ENCODE measurements at regions not wholly inside any gene's neighbourhood (a gene's known extent, or its start where the extent isn't known, plus 50 kb on each side); places are given as distances from the start of the nearest gene placed in this dataset.
"Not testable (repeated sequence)": the region's sequence is repeated elsewhere in the genome, so short reads cannot be mapped to it uniquely, and the experiment has no call there.

DNA sequence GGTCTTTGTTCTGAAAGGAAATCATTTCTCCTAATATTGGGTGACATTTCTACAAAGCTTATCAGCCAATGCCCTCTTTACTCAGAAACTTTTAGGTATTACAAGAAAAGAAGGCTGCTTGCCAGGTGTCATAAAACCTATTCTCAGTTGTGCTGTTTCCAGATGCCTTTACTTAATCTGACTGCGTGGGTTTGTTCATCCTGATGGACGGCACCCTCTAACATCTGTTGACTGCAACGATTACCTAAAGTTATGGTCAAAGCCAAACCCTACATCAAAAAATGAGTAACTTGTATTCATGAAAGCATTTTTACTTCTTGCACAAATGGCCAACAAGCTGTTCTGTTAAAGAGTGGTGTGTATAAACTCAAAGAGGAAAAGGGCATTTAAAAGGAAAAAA lies 207.7 kb upstream of the PDZRN3 start:
- H3K36me3 ChIP-seq (ENCODE audit: control insufficient read depth, insufficient read depth, low read length) = no peaks in the 10 kb centered on the region
- no peak for DNase-seq (ENCODE audit: low read depth)

GRCh38 chr3:73828348-73828747 lies 203.6 kb upstream of the PDZRN3 start:
- DNase-seq (ENCODE audit: low read depth) = no peak
- Histone ChIP-seq H3K27me3 (ENCODE audit: control insufficient read depth, insufficient read depth, low read length) (no peaks in the 10 kb centered on the region), H3K36me3 (ENCODE audit: control insufficient read depth, insufficient read depth, low read length) (no peaks in the 10 kb centered on the region), H3K4me3 (ENCODE audit: low read depth, low read length) (no peak overlapping the region)
- TF ChIP-seq, protein P1, sequence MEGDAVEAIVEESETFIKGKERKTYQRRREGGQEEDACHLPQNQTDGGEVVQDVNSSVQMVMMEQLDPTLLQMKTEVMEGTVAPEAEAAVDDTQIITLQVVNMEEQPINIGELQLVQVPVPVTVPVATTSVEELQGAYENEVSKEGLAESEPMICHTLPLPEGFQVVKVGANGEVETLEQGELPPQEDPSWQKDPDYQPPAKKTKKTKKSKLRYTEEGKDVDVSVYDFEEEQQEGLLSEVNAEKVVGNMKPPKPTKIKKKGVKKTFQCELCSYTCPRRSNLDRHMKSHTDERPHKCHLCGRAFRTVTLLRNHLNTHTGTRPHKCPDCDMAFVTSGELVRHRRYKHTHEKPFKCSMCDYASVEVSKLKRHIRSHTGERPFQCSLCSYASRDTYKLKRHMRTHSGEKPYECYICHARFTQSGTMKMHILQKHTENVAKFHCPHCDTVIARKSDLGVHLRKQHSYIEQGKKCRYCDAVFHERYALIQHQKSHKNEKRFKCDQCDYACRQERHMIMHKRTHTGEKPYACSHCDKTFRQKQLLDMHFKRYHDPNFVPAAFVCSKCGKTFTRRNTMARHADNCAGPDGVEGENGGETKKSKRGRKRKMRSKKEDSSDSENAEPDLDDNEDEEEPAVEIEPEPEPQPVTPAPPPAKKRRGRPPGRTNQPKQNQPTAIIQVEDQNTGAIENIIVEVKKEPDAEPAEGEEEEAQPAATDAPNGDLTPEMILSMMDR (IDR thresholded peaks at IDR 0.05; ENCODE audit: insufficient read depth, low read length, poor library complexity, severe bottlenecking) = no peak

More for the DNA sequence above, 207.7 kb upstream of the PDZRN3 start:
- Histone ChIP-seq H3K4me3 (ENCODE audit: low read depth, low read length) (no peak overlapping the region), H3K27me3 (ENCODE audit: control insufficient read depth, insufficient read depth, low read length) (no peaks in the 10 kb centered on the region)
- TF ChIP-seq, protein P1 (IDR thresholded peaks at IDR 0.05; ENCODE audit: insufficient read depth, low read length, poor library complexity, severe bottlenecking) = no peak

DNA sequence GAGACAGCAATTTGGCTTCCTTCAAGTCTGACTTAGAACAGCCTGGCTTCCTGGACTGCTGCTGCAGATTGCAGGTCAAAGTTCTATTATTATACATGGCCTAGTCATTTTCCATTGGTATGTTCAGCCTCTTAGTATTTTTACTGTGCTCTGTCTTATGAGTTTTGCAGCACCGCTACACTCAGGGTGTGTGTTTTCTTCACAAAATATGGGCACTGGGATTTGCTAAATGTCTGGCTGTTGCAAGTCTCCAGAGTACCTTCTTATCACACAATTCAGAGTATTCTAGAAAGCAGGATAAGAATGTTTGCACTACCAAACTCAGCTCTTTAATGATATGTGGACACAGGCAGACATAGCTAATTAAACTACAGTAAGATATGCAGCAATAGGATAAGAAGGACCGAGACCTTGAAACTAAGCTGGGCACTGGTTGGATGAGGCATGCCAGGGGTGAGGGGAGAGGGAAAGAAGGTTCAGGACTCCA lies 203.0 kb upstream of the PDZRN3 start:
- Histone ChIP-seq H3K4me3 (ENCODE audit: low read depth, low read length) (no peak overlapping the region), H3K27me3 (ENCODE audit: control insufficient read depth, insufficient read depth, low read length) (no peaks in the 10 kb centered on the region), H3K36me3 (ENCODE audit: control insufficient read depth, insufficient read depth, low read length) (no peaks in the 10 kb centered on the region)
- TF ChIP-seq, protein P1 (IDR thresholded peaks at IDR 0.05; ENCODE audit: insufficient read depth, low read length, poor library complexity, severe bottlenecking) = no peak
- no peak for DNase-seq (ENCODE audit: low read depth)

- H3K36me3 ChIP-seq (ENCODE audit: control insufficient read depth, insufficient read depth, low read length) = no peaks in the 10 kb centered on the region
- TF ChIP-seq, protein P1 (IDR thresholded peaks at IDR 0.05; ENCODE audit: insufficient read depth, low read length, poor library complexity, severe bottlenecking) = no peak
- H3K27me3 ChIP-seq (ENCODE audit: control insufficient read depth, insufficient read depth, low read length) = no peaks in the 10 kb centered on the region
- H3K4me3 ChIP-seq (ENCODE audit: low read depth, low read length) = no peak overlapping the region
- DNase-seq (ENCODE audit: low read depth) = no peak
Observed at GRCh38 chr3:73827204-73827603, 202.5 kb upstream of the PDZRN3 start.

DNA sequence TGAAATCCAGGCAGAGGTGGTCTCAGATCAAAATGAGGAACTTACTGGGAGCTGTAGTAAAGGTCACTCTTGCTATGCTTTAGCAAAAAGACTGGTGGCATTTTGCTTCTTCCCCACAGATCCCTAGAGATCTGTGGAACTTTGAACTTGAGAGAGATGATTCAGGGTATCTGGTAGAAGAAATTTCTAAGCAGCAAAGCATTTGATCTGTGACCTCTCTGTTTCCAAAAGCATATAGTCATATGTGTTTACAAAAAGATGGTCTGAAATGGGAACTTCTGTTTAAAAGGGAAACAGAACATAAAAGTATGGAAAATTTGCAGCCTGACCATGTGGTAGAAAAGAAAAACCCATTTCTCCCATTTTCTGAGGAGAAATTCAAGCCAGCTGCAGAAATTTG lies 196.2 kb upstream of the PDZRN3 start:
- not testable (repeated sequence) for H3K36me3 ChIP-seq (ENCODE audit: control insufficient read depth, insufficient read depth, low read length); DNase-seq (ENCODE audit: low read depth)

DNA sequence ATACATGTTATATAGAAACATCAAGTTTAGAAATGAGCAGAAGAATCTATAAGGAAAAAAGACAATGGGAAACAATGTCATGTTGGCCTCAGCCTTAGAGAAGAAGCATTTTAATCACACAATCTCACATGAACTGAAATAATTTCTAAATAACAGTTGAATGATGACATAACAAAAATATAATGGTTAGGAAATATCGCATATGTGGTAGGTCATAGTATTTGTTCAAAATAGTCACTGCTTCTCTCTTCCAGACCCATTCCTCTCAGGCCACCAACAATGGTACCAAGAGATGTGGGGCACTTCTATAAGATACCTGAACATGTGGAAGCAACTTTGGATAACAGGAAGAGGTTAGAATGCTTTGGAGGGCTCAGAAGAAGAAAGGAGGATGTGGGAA lies 195.7 kb upstream of the PDZRN3 start:
- TF ChIP-seq, protein P1 (IDR thresholded peaks at IDR 0.05; ENCODE audit: insufficient read depth, low read length, poor library complexity, severe bottlenecking) = no peak
- no peak for DNase-seq (ENCODE audit: low read depth)
- H3K4me3 ChIP-seq (ENCODE audit: low read depth, low read length) = no peak overlapping the region
- no peaks in the 10 kb centered on the region for H3K27me3 ChIP-seq (ENCODE audit: control insufficient read depth, insufficient read depth, low read length)
- no peaks in the 10 kb centered on the region for H3K36me3 ChIP-seq (ENCODE audit: control insufficient read depth, insufficient read depth, low read length)

More for the DNA sequence above, 196.2 kb upstream of the PDZRN3 start:
- H3K4me3 ChIP-seq (ENCODE audit: low read depth, low read length); H3K27me3 ChIP-seq (ENCODE audit: control insufficient read depth, insufficient read depth, low read length): not testable (repeated sequence)

Measured in kidney epithelial cell (primary cell).